GM19463 (cell line): ENCODE measurements at regions not wholly inside any gene's neighbourhood (a gene's known extent, or its start where the extent isn't known, plus 50 kb on each side); places are given as distances from the start of the nearest gene placed in this dataset.
"Not testable (repeated sequence)": the region's sequence is repeated elsewhere in the genome, so short reads cannot be mapped to it uniquely, and the experiment has no call there.

Source experiments
- ATAC-seq: cut with Tn5 transposase; IDR thresholded peaks from one replicate; pipeline ENCODE4 v1.9.1; 2021; ENCODE audit warnings: mild to moderate bottlenecking, moderate library complexity; ENCODE audit not compliant: unreplicated experiment

DNA sequence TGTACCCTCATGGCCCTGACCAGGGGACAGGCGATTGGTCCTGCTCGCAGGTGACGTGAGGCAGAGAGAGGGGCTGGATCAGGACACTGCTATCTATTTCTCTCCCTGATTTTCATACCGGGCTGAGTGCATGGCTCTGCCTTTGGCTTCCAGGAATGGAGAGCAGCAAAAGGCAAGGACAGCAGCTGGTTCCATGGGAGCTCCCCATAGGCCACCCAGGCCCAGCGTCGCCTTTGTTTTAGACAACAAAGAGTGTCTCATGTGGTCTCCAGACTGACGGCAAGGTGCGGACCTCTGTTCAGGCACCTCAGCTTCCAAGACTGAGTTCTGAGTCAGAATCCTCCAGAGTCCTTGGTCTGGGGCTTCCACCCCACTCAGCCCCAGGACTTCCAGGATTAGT lies 123.1 kb downstream of the VEGFA start:
- no peak for ATAC-seq

DNA sequence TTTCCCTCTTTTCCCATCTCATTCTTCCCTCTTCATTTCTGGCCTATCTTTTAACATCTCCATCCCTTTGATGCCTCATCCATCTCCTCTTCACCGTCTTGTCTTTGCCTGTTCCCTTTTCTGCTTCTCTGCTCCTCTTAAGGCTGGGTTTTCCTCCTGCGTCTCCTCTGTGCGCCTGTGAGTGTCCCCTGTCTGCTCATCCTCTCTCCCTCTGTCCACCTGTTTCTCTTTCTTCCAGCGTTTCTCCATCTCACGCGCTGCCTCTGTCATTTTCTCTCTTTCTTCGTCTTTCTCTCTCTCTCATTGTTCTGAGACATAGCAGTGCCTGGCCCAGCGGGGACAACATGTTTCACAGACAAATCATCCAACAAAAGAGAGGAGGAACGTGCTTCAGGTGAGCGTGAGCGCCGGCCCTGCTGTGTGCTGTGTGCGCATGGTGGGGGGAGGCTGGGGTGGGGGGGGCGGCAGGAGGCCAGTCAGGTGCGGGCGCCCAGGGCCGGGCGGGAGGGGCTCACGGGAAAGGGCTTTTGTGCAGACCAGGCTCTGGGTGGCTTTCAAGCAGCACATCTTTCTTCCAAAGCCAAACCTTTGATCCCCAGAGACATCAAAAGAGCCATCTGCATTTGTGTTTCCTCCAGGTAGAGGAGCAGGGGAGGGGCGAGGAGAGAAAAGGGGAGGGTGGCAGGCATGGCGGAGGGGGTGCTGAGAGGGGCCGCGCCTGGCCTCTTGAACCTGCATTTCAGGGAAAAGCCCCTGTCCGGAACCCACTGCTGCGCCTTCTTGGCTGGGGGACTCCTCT lies 121.3 kb downstream of the VEGFA start:
- no peak for ATAC-seq

DNA sequence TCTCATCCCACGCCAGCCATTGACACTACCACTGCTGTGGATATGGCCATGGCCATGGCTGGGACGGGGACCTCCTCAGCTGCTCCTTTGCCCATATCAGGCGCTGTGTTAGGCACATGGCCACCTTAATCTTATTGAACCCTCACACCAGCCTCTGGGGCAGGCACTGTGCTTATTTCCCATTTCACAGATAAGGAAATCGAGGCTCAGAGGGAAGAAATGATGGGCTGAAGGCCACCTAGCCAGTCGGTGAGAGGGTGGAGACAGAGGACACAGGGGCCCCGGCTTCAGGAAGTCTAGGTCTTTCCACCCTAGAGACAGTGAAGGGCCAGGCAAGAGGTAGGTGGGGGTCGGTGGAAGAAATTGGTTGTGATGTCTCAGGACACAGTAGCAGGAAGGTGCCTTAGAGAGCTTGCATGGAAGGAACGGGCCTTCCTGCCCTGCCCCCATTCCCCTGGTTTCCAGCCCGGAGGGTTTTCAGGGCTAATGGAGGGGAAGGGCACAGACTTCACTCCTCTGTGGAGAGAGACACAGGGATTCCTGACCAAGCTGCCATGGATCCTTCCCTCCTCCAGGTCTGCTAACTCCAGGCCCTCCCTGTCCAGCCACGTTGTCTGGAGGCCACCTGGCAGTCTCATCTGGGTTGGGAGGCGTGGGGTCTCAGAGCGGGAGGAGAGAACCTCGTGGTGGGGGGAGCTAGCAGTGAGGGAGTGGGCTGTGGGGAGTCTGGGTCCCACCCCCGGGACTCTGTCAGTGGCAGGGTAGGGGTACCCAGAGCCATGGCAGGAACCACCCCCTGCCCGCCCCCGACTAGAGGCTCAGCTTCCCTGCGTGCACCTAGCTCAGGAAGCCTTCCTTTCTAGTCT lies 120.4 kb downstream of the VEGFA start:
- ATAC-seq, result no peak

DNA sequence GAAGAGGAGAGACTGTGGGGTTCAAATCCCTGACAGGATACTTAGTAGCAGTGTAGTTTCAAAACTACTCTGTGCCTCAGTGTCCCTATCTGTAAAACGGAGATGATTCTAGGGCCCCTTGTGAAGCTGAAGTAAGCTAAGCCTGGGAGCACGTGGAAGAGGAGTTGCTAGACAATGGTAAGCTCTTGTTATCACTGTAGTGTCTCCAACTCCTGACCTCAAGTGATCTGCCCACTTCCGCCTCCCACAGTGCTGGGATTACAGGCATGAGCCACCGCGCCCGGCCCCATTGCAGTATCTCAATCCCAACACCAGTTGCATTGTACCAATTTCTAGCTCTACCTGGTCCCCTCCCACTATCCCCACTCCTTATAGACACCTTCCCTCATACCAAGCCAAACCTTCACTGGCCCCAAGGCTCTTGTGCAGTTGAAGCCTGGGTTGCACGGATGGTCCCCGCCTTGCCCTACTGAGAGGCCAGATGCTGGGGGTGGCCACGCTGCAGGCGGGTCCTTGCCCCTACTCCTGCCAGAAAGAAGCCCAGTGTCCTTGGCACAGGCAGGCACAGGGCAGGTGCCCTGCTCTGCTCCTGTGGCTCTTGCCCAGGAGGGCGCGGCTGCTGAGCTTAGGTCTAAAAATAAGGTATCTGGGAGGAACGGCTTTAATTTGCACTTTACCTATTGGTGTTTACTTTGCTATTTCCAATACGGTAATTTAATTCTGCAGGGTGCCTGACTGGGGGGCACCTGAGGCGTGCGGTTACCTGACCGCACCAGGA lies 118.1 kb downstream of the VEGFA start:
- no peak for ATAC-seq

DNA sequence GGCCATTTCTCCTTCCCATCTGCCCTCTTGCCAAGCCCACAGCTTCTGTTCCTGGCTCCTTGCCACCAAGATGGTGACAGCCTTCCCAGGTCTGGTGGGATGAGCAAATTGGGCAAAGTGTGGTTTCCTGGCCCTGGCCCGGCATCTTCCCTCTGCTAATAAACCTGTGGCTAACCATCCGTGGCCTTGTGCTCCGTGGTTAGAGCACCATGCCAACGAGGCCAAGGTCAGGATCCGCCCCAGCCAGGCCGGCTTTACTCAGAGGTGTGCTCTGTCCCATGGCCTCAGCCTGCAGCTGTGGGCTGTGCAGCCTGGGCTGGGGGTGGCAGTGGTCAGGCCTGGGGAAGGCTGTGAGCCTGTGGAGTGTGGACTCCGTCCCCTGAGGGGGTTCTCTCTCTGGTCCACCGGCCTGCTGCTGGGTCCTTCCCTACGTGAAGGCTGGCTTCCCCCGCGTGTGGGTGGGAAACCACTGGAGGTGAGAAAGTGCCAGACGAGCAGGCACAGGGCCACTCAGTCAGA lies 117.4 kb downstream of the VEGFA start:
- ATAC-seq, result no peak

DNA sequence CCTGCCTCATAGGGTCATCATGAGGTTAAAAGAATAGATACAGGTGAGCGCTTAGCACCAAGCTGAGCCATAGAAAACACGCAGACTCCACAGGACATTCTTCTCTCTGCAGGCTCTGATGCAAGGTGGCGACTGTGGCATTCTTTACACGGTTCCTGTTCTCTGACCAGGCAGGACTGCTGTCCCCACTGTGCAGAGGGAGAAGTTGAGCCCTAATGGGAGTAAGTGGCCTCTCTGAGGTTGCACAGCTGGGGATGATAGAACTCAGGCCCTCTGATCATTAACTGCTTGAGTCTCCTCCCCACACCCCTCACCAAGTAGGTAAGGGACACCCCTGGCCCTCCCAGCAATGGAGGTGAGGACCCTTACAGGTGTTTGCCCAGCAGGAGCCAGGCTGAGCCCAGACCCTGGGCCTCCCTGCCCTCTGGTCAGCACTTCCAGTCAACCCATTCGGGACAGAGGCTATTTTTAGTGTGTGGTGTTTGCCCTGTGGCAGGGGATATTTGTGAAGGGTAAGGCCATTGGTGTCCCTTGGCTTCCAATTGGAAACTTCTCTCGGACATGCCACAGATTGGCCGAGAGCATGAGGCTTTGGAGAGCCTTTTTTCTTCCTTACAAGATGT lies 116.8 kb downstream of the VEGFA start:
- ATAC-seq, result no peak

DNA sequence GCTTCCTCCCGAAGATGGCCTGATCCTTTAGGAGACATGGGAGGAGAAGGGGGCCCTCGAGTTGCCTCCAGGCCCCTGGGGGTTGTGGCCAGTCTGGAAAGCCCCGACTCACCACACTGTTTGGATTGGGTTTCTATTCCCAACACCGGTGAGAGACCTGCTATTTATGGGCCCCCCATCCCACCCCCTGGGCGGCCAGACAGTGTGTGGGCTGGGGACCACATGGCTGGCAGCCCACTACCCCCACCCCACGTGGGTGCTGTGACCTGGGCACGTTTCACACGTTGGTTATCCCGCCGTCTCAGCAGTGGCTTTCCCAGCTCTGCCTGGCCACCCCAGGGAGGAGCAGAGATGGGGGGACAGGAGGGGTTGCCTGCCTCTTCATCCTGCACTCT lies 116.1 kb downstream of the VEGFA start:
- no peak for ATAC-seq

DNA sequence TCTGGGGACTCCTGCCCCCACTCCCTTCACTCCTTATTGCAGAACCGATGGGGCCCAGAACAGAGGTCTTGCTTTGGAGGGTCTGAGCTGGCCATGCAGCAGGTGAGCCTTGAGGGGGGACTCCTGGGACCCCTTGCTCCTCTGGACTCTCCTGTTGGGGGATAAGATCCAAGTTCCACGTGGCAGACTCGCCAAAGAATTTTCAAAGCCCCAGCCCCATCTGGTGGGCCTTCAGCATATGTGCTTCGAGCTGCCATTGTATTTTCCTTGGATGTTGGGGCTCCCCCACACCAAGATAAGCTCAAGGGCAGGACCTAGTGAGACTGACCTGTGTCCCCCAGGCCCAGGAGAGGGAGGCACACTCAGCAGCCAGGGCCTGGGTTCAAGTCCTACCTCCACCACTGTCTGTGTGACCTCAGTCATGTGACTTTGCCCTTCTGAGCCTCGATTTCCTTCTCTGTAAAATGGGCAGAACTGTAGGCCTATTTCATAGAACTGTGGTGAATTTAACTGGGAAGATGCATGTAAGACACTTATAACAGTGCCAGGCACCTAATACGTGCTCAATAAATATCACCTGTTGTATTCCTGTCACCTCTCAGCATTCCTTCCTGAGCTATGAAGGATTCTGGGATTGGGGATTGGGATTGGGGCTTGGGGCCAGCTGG lies 115.5 kb downstream of the VEGFA start:
- ATAC-seq, result no peak

DNA sequence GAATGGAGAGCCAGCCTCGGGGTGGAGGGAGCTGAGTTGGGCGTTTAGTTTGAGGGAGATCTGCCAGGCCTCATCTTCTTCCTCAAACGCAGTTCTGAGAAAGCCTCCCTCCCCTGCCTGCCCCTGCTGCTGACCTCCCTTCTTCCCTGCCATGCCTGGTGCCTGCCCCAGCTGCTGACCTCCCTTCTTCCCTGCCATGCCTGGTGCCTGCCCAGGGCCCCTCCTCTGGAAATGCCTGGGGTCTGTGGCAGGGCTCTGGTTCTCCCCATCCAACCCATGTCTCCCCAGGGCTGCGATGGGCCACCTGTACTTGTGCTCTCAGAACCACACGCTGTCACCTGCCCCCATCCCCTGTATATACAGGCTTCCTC lies 114.6 kb downstream of the VEGFA start:
- no peak for ATAC-seq

DNA sequence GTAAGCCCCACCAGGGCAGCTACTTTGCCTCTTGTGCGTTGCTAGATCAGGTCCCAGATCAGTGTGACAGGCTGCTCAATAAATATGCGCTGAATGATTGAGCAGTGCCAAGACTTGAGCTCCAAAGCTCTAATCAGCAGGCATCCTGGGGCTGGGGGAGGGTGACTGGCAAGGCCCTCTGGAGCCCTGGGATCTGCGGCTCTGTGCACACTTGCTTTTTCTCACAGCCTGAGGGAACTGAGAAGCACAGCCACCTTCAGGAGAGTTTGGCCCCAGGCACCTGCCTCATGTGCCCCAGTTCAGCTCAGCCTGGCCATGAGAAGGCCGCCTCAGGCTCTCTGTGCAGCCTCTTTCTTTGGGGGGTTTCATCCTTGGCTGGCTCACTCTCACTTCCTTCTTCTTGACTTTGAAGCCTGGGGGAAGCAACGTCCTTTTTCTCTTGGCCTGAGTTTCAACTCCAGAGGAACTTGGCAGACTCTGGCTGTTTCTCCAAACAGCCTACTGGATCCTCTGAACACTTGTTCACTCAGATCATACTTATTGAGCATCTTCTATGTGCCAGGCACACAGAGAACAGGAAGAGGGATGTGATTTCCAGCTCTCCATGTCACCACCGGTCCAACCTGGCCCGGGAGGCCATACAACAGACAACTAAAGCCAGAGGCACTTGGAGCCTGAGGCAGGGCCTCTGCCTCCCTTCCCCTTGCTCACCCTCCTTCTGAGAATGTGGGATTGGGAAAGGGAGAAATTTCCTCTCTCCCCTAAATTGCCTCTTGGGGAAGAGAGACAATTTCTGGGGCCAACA lies 114.0 kb downstream of the VEGFA start:
- peak; percentile 75 for ATAC-seq

DNA sequence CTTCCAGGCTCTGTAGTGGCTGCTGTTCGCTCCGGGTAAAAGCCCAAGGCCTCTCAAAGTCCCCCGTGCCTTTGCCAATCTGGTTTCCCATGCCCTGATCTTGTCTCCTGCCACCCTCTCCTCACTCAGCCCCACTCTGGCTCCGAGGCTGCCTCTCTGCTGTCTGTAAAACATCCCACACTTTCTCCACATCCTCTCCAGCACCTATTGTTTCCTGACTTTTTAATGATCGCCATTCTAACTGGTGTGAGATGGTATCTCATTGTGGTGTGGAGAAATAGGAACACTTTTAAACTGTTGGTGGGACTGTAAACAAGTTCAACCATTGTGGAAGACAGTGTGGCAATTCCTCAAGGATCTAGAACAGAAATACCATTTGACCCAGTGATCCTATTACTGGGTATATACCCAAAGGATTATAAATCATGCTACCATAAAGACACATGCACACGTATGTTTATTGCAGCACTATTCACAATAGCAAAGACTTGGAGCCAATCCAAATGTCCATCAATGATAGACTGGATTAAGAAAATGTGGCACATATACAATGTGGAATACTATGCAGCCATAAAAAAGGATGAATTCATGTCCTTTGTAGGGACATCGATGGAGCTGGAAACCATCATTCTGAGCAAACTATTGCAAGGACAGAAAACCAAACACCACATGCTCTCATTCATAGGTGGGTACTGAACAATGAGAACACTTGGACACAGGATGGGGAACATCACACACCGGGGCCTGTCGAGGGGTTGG lies 112.9 kb downstream of the VEGFA start:
- not testable (repeated sequence) for ATAC-seq

DNA sequence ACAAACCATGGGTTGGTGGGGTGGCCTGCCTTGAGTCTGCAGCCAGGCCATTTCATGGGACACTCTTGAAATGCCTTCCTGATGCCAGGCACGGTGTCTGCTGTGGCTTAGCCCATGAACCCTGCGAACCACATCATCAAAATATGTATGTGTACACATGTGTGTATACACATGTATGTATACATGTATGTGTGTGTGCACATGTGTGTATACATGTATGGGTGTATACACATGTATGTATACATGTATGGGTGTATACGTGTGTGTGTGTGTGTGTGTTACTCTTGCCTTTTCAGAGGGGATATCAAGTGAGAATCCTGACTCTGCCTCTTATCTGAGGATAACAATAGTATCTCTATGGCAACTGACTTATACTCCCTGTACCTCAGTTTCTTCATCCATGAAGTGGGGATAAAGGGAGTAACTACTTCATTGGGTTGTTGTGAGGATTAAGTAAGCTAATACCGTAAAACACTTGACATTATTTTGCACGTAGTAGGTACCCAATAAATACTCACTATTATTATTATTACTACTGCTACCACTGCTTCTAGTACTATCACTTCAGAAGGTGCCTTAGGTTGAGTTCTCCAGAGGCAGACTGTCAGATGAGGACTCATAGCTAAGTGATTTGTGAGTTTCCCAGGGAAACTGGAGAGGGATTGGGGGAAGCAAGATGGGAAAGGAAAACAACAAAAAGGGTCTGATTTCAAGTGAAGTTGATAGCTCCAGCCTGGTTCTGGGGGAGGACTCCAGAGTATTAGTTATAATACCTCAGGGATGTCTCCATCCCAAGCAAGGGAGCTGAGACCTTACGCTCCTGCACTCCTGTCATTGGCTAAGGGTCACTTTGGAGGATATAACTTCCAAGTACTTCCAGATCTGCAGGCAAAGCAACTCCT lies 110.5 kb downstream of the VEGFA start:
- no peak for ATAC-seq

DNA sequence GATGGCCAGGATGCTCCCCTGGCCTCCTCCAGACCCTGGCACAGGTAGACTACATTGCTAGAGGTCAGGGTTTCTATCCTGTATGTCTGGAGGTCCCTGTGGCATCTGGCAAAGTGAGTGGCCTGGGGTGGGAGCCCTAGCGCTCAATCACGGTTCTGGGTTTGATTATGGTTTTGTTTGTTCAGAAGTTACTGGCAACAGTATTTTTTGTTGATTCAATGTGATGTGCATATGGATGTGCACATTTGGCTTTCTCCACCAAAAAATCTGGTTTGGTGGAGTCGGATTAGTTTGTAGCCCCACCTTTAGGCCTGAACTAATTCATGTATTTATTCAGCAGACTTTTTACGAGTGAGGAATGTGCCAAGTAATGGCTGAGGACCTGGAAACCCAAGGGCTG lies 109.7 kb downstream of the VEGFA start:
- ATAC-seq, result no peak

DNA sequence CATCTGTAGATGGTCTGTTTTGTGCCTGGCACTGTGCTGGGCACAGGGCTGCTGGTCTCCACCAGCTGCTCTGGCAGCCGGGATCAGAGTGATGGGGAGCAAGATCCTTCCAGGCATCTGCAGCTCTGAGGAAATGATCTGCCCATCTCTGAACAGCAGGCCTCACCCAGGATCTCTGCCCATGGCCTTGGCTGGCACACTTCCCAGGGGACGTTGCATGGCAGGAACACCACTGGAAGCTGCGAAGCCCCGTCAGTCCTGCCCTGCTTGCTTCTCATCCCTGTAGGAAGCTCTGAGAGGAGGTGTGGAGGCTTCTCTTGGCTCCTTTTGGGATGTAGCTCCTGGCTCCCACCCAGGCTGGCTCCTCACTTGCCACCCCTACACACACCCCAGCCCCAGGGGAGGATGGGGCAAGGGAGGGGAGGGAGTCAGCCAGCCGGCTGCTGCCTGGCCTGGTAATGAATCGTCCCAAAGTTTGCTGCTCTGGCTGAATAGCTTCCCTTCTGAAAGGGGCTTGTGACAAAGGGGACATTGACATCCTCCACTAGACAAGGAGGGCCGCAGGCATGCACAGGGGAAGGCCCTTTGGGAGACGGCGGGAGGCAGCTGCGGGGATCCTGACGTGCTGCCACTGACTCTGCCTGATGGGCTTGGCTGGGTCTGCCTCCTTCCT lies 108.9 kb downstream of the VEGFA start:
- ATAC-seq, result no peak

DNA sequence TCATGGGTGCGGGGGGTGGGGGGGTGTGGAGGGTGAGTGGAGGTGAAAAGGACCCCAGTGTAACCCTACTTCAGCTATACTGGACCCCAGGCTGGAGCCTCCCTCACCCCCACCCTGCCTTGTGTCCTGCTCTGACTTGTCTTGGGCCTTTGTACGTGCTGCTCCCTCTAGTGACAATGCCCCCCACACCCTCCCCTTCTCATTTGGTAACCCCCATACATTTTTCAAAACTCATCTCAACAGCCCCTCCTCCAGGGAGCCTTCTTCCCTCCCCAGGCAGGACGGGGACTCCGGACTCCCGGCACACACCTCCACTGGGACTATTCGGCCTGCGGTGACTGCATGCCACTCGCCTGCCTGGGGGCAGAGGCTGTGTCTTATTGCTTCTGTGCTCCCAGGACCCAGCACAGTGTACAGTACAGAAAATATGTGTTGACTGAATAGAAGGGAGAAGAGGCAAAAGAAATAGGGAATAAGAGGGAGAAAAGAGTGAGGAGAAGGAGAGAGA lies 108.2 kb downstream of the VEGFA start:
- ATAC-seq, result no peak

DNA sequence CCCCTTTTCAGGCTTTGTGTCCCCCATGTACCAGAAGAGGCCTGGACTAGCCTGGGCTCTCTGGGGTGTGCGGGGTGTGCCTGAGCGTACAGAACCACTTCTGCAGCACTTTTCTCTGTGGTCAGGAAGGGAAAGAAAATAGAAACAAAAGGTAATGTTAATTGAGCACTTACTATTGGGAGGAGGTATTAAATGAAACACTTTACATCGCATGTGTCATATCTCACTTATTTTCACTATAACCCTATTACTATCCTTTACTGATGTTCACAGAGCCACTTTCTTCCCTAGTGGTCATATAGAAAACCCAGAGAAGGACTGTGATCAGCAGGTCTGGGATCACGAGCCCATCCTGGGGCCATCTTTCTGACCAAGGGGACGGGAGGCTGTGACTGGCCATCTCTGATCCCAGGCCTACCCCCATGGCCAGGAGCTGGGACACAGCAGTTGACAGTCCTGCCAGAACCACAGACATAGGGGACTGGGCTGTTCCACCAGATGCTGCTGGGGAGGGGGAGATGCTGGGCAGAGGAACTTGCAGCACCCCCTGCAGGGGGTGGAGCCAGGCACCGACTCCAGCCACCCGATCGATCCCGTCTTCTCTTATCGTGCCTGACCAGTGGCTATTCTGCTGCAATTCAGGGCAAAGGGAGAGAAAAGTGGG lies 107.6 kb downstream of the VEGFA start:
- ATAC-seq, result no peak
